ENCODE measurements at regions not wholly inside any gene's neighbourhood (a gene's known extent, or its start where the extent isn't known, plus 50 kb on each side); places are given as distances from the start of the nearest gene placed in this dataset.

GRCh38 chr2:150154308-150154797, 333.1 kb downstream of the RND3 start:
- TF ChIP-seq POLR2A (IDR thresholded peaks at IDR 0.05; ENCODE audit: low read depth, low read length): no peak
- FAIRE-seq (peak; percentile 52), DNase-seq (ENCODE audit: insufficient read length, low spot score) (no peak)

DNA sequence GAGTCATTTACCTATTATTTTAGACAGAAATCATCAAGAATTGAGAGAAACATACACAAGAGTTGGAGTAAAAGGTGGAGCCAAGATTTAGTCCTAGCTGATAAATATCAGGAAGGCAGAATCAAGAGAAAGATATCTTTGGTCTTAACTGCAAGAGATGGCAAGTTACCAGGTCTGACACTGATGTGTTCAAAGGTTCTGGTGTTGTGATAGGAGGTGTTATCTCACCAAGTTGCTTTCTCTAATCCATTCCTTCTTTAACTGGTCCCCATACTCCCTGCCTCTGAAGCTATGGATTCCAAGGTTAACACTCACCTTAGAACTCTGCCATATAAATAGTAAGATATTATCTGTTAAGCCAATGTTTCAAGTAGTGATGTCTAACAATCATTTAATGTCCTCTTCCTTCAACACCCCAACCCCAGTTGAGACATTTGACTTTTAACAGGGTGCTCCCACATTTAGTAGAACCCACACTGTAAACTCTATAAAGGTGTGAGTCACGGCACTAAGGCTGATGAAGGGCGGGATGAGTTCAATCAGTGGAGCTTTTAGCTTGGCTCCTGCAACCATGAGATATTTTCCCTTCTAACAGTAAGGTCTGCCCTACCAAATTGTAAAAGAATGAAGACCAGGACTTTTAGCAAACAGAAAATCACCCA, 333.7 kb downstream of the RND3 start:
- no peak for FAIRE-seq
- no peak for DNase-seq (ENCODE audit: insufficient read length, low spot score)

GRCh38 chr2:150152230-150152629, 335.2 kb downstream of the RND3 start:
- TF ChIP-seq POLR2A (IDR thresholded peaks at IDR 0.05; ENCODE audit: low read depth, low read length): no peak
- FAIRE-seq (no peak), DNase-seq (ENCODE audit: insufficient read length, low spot score) (no peak)

More for the DNA sequence above, 333.7 kb downstream of the RND3 start:
- TF ChIP-seq POLR2A (IDR thresholded peaks at IDR 0.05; ENCODE audit: low read depth, low read length): no peak

GRCh38 chr2:150150144-150150543, 337.3 kb downstream of the RND3 start:
- TF ChIP-seq POLR2A (IDR thresholded peaks at IDR 0.05; ENCODE audit: low read depth, low read length): no peak
- FAIRE-seq (no peak), DNase-seq (ENCODE audit: insufficient read length, low spot score) (no peak)

DNA sequence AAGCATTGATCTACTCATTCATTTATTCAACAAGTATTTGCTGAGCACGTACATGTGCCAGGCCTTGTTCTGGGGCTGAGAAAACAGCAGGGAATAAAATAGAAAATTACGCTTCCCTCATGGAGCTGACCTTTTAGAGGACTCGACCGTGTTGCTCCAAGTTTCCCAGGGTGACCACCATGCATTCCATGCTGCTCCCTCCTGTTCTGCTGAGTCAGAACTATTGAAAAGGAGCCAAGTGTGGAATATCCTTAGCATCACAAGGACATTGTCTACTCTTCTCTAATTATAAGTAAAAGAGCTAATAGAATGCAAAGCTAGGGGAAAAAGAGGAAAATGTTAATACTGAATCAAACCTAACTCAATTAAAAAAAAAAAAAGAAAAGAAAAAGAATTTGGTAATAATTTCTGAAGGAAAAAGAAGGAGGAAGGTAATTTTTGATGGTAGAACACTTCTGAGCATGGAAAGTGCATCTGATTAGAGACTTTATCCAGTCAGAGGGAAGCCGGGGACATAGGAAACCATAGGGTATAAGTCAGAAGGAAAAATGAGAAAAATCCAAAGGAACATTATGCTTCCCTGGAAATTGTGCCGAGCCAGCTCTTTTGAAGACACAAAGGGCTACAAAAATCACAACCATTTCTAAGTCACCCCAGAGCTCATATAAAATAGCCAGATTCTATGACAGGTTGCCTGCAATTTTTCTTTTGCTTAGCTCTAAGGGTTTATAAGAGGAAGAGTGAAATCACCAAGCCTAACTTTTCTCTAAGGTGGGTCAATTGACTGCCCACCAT, 339.4 kb downstream of the RND3 start:
- FAIRE-seq: no peak
- no peak for TF ChIP-seq POLR2A (IDR thresholded peaks at IDR 0.05; ENCODE audit: low read depth, low read length)
- DNase-seq (ENCODE audit: insufficient read length, low spot score): no peak

GRCh38 chr2:150146879-150147278, 340.6 kb downstream of the RND3 start:
- TF ChIP-seq POLR2A (IDR thresholded peaks at IDR 0.05; ENCODE audit: low read depth, low read length): no peak
- FAIRE-seq (no peak), DNase-seq (ENCODE audit: insufficient read length, low spot score) (no peak)

GRCh38 chr2:150145299-150145692, 342.2 kb downstream of the RND3 start:
- FAIRE-seq: no peak
- no peak for TF ChIP-seq POLR2A (IDR thresholded peaks at IDR 0.05; ENCODE audit: low read depth, low read length)
- no peak for DNase-seq (ENCODE audit: insufficient read length, low spot score)

GRCh38 chr2:150144546-150145298, 342.7 kb downstream of the RND3 start:
- peak; percentile 55 for FAIRE-seq
- no peak for TF ChIP-seq POLR2A (IDR thresholded peaks at IDR 0.05; ENCODE audit: low read depth, low read length)
- no peak for DNase-seq (ENCODE audit: insufficient read length, low spot score)

GRCh38 chr2:150143087-150143536, 344.4 kb downstream of the RND3 start:
- FAIRE-seq (peak; percentile 82), DNase-seq (ENCODE audit: insufficient read length, low spot score) (no peak)
- no peak for TF ChIP-seq POLR2A (IDR thresholded peaks at IDR 0.05; ENCODE audit: low read depth, low read length)

- DNase-seq (ENCODE audit: insufficient read length, low spot score): no peak
These were observed 344.9 kb downstream of the RND3 start for GRCh38 chr2:150142561-150142960.

GRCh38 chr2:150141226-150142001, 346.1 kb downstream of the RND3 start:
- DNase-seq (ENCODE audit: insufficient read length, low spot score): no peak
- no peak for TF ChIP-seq POLR2A (IDR thresholded peaks at IDR 0.05; ENCODE audit: low read depth, low read length)
- FAIRE-seq: peak; percentile 75

More at GRCh38 chr2:150142561-150142960, 344.9 kb downstream of the RND3 start:
- TF ChIP-seq POLR2A (IDR thresholded peaks at IDR 0.05; ENCODE audit: low read depth, low read length): no peak
- FAIRE-seq: peak; percentile 84

DNA sequence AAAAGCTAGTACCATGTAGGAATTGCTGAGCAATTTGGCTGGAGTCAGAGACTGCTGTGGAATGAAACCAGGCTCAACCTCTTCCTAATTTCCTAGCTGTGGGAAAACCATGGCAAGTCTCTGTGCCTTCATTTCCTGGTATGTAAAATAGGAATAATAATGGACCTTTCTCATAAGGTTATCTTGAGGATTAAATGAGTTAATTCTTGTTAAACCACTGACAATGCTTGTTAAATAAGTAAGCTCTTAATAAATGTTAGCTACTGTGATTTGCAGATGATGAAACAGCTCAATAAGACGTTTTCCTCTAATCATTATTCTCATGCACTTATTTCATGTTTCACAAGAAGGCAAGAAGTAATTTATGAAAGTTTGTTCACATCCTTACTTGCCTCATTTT, 346.7 kb downstream of the RND3 start:
- no peak for FAIRE-seq
- TF ChIP-seq POLR2A (IDR thresholded peaks at IDR 0.05; ENCODE audit: low read depth, low read length): no peak
- DNase-seq (ENCODE audit: insufficient read length, low spot score): no peak

GRCh38 chr2:150138587-150138986, 348.9 kb downstream of the RND3 start:
- FAIRE-seq (no peak), DNase-seq (ENCODE audit: insufficient read length, low spot score) (no peak)
- no peak for TF ChIP-seq POLR2A (IDR thresholded peaks at IDR 0.05; ENCODE audit: low read depth, low read length)
